Lower lobe of right lung (tissue), 2 donors: ENCODE measurements at regions not wholly inside any gene's neighbourhood (a gene's known extent, or its start where the extent isn't known, plus 50 kb on each side); places are given as distances from the start of the nearest gene placed in this dataset.
A peak's percentile ranks its signal among the peaks of the same experiment; 100 is the strongest.

Source experiments
- ATAC-seq, 2 donors: fragments of 200-7000 bp; cut with Tn5 transposase; one replicate each; pipeline ENCODE4 v1.9.1; 2020 to 2022; ENCODE audit warnings: mild to moderate bottlenecking in 2 of 2, moderate library complexity in 2 of 2
- DNase-seq: peaks from one replicate; pipeline ENCODE4 v3.0.0-alpha.2; 2020
- H3K27ac ChIP-seq: fragments of 200-600 bp; one replicate; pipeline ENCODE4 v1.8.0; 2022
- H3K27me3 ChIP-seq: fragments of 200-600 bp; one replicate; pipeline ENCODE4 v1.8.0; 2022; ENCODE audit warnings: low read depth
- H3K36me3 ChIP-seq: fragments of 200-600 bp; one replicate; pipeline ENCODE4 v1.8.0; 2022; ENCODE audit warnings: mild to moderate bottlenecking
- H3K4me1 ChIP-seq: fragments of 200-600 bp; one replicate; pipeline ENCODE4 v1.8.0; 2022
- H3K4me3 ChIP-seq: fragments of 200-600 bp; one replicate; pipeline ENCODE4 v1.8.0; 2022; ENCODE audit warnings: mild to moderate bottlenecking
- H3K9me3 ChIP-seq: fragments of 200-600 bp; one replicate; pipeline ENCODE4 v1.8.0; 2022
- CTCF ChIP-seq: fragments of 200-600 bp; IDR thresholded peaks from one replicate; pipeline ENCODE4 v1.8.0; 2022; ENCODE audit warnings: antibody characterized with exemption, mild to moderate bottlenecking
- intact Hi-C: fragments of 100-400 bp; cut with DNase I; formaldehyde crosslinking; loops from one replicate; pipeline ENCODE4 v1.11.0; 2022
- donor health status: DM: no; HTN: yes; CAD: no; lungs with severe emphysema.

- intact Hi-C loops = no loop called here
- DNase-seq = no peak
These were observed 146.3 kb upstream of the DUSP10 start for GRCh38 chr1:221888218-221888617.

GRCh38 chr1:221887758-221888157, 145.9 kb upstream of the DUSP10 start:
- DNase-seq (no peak), ATAC-seq (no peak)
- Histone ChIP-seq H3K9me3 (no peaks in the 10 kb centered on the region), H3K27me3 (no peaks in the 10 kb centered on the region), H3K4me3 (no peak overlapping the region), H3K36me3 (no peaks in the 10 kb centered on the region), H3K27ac (no peak overlapping the region), H3K4me1 (no peaks in the 10 kb centered on the region)
- TF ChIP-seq CTCF = no peak
- intact Hi-C loops = no loop called here

More at GRCh38 chr1:221888218-221888617, 146.3 kb upstream of the DUSP10 start:
- Histone ChIP-seq H3K9me3 (no peaks in the 10 kb centered on the region), H3K27me3 (no peaks in the 10 kb centered on the region), H3K27ac (no peak overlapping the region), H3K4me1 (no peaks in the 10 kb centered on the region), H3K36me3 (no peaks in the 10 kb centered on the region), H3K4me3 (no peak overlapping the region)
- ATAC-seq = no peak
- no peak for TF ChIP-seq CTCF

- no peak overlapping the region for H3K4me3 ChIP-seq
- H3K36me3 ChIP-seq = no peaks in the 10 kb centered on the region
- DNase-seq (no peak), ATAC-seq (no peak)
- H3K9me3 ChIP-seq = no peaks in the 10 kb centered on the region
- intact Hi-C loops = no loop called here
- no peak overlapping the region for H3K27ac ChIP-seq
- no peaks in the 10 kb centered on the region for H3K27me3 ChIP-seq
- no peaks in the 10 kb centered on the region for H3K4me1 ChIP-seq
- no peak for TF ChIP-seq CTCF
These were observed 145.5 kb upstream of the DUSP10 start for GRCh38 chr1:221887415-221887746.

- no peak overlapping the region for H3K4me3 ChIP-seq
- intact Hi-C loops = no loop called here
- H3K27ac ChIP-seq = no peak overlapping the region
- no peaks in the 10 kb centered on the region for H3K27me3 ChIP-seq
- no peaks in the 10 kb centered on the region for H3K36me3 ChIP-seq
- no peaks in the 10 kb centered on the region for H3K9me3 ChIP-seq
- DNase-seq (peak; percentile 50), ATAC-seq (peak; percentile 80 to 87)
- no peak for TF ChIP-seq CTCF
- no peaks in the 10 kb centered on the region for H3K4me1 ChIP-seq
These were observed 145.0 kb upstream of the DUSP10 start for GRCh38 chr1:221886743-221887414.

- no peak for ATAC-seq
- Histone ChIP-seq H3K27ac (no peak overlapping the region), H3K27me3 (no peaks in the 10 kb centered on the region), H3K9me3 (no peaks in the 10 kb centered on the region), H3K4me3 (no peak overlapping the region), H3K4me1 (no peaks in the 10 kb centered on the region), H3K36me3 (no peaks in the 10 kb centered on the region)
- TF ChIP-seq CTCF = no peak
- DNase-seq = no peak
- intact Hi-C loops = no loop called here
These were observed 144.4 kb upstream of the DUSP10 start for GRCh38 chr1:221886311-221886710.
